OCI-LY7 (cell line): ENCODE measurements at regions not wholly inside any gene's neighbourhood (a gene's known extent, or its start where the extent isn't known, plus 50 kb on each side); places are given as distances from the start of the nearest gene placed in this dataset.

Source experiments
- EZH2phosphoT487 ChIP-seq: fragments of 200-600 bp; sonication (generic); IDR thresholded peaks from 2 replicates; pipeline ENCODE4 v1.6.1; 2018; ENCODE audit warnings: low read depth, borderline replicate concordance, mild to moderate bottlenecking, mixed run types, antibody characterized with exemption, low read length, moderate library complexity, mixed read lengths
- TF ChIP-seq, protein P1 (sequence below): fragments of 200-600 bp; sonication (generic); conservative IDR thresholded peaks from 2 replicates; pipeline ENCODE4 v1.5.1; 2014; ENCODE audit warnings: mild to moderate bottlenecking, antibody characterized with exemption, low read length, moderate library complexity, mixed read lengths

DNA sequence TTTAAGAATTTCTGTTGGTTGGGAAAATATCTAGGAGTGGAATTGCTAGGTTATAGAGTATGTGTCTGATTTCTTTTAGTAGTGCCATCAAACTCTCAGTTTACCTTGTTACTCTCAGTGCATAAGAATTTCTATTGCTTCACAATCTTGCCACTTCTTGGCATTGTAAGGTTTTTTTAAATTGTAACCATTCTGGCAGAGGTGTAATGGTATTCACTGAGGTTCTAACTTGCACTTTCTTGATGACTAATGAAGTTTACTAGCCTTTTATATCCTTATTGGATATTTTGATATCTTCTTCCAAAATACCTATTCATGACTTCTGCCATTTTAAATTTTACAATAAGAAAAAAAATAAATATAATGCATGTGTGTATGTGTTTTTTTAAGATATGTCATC, 478.0 kb downstream of the NAV3 start:
- TF ChIP-seq, protein P1, sequence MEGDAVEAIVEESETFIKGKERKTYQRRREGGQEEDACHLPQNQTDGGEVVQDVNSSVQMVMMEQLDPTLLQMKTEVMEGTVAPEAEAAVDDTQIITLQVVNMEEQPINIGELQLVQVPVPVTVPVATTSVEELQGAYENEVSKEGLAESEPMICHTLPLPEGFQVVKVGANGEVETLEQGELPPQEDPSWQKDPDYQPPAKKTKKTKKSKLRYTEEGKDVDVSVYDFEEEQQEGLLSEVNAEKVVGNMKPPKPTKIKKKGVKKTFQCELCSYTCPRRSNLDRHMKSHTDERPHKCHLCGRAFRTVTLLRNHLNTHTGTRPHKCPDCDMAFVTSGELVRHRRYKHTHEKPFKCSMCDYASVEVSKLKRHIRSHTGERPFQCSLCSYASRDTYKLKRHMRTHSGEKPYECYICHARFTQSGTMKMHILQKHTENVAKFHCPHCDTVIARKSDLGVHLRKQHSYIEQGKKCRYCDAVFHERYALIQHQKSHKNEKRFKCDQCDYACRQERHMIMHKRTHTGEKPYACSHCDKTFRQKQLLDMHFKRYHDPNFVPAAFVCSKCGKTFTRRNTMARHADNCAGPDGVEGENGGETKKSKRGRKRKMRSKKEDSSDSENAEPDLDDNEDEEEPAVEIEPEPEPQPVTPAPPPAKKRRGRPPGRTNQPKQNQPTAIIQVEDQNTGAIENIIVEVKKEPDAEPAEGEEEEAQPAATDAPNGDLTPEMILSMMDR, result no peak
- no peak for TF ChIP-seq EZH2phosphoT487
